ENCODE measurements at regions not wholly inside any gene's neighbourhood (a gene's known extent, or its start where the extent isn't known, plus 50 kb on each side); places are given as distances from the start of the nearest gene placed in this dataset.

GRCh38 chr11:38282718-38283117 is 1684.7 kb upstream of the RAG2 start:
- no peak for DNase-seq (ENCODE audit: low spot score)

GRCh38 chr11:38278457-38279141 is 1680.6 kb upstream of the RAG2 start:
- no peak for DNase-seq (ENCODE audit: low spot score)

- no peak for DNase-seq (ENCODE audit: low spot score)
Measured at GRCh38 chr11:38274031-38274430, 1676.0 kb upstream of the RAG2 start.

- no peak for DNase-seq (ENCODE audit: low spot score)
Measured at GRCh38 chr11:38272376-38272775, 1674.3 kb upstream of the RAG2 start.

GRCh38 chr11:38266691-38267090 is 1668.7 kb upstream of the RAG2 start:
- DNase-seq (ENCODE audit: low spot score): no peak

- DNase-seq (ENCODE audit: low spot score): no peak
Measured at GRCh38 chr11:38256436-38256835, 1658.4 kb upstream of the RAG2 start.

- DNase-seq (ENCODE audit: low spot score): no peak
Measured at GRCh38 chr11:38254913-38255312, 1656.9 kb upstream of the RAG2 start.

GRCh38 chr11:38252620-38253019 is 1654.6 kb upstream of the RAG2 start:
- no peak for DNase-seq (ENCODE audit: low spot score)

- no peak for DNase-seq (ENCODE audit: low spot score)
Measured at GRCh38 chr11:38246451-38246850, 1648.4 kb upstream of the RAG2 start.

- DNase-seq (ENCODE audit: low spot score): no peak
Measured at GRCh38 chr11:38226684-38227083, 1628.6 kb upstream of the RAG2 start.

GRCh38 chr11:38221295-38221694 is 1623.3 kb upstream of the RAG2 start:
- no peak for DNase-seq (ENCODE audit: low spot score)

- no peak for DNase-seq (ENCODE audit: low spot score)
Measured at GRCh38 chr11:38219636-38220035, 1621.6 kb upstream of the RAG2 start.

GRCh38 chr11:38208951-38209350 is 1610.9 kb upstream of the RAG2 start:
- no peak for DNase-seq (ENCODE audit: low spot score)

GRCh38 chr11:38206663-38207062 is 1608.6 kb upstream of the RAG2 start:
- DNase-seq (ENCODE audit: low spot score): no peak

- DNase-seq (ENCODE audit: low spot score): no peak
Measured at GRCh38 chr11:38191101-38191500, 1593.1 kb upstream of the RAG2 start.

GRCh38 chr11:38182126-38182866 is 1584.3 kb upstream of the RAG2 start:
- peak; percentile 28 for DNase-seq (ENCODE audit: low spot score)

GRCh38 chr11:38176686-38177322 is 1578.8 kb upstream of the RAG2 start:
- no peak for DNase-seq (ENCODE audit: low spot score)

GRCh38 chr11:38173676-38174075 is 1575.6 kb upstream of the RAG2 start:
- DNase-seq (ENCODE audit: low spot score): no peak

- DNase-seq (ENCODE audit: low spot score): no peak
Measured at GRCh38 chr11:38169286-38169685, 1571.2 kb upstream of the RAG2 start.

GRCh38 chr11:38163526-38163925 is 1565.5 kb upstream of the RAG2 start:
- DNase-seq (ENCODE audit: low spot score): no peak

- DNase-seq (ENCODE audit: low spot score): no peak
Measured at GRCh38 chr11:38160433-38160832, 1562.4 kb upstream of the RAG2 start.

GRCh38 chr11:38159038-38159437 is 1561.0 kb upstream of the RAG2 start:
- DNase-seq (ENCODE audit: low spot score): no peak

- DNase-seq (ENCODE audit: low spot score): no peak
Measured at GRCh38 chr11:38156495-38157146, 1558.6 kb upstream of the RAG2 start.
